NCI-H2029 (cell line): ENCODE measurements at regions not wholly inside any gene's neighbourhood (a gene's known extent, or its start where the extent isn't known, plus 50 kb on each side); places are given as distances from the start of the nearest gene placed in this dataset.

Experiments used
- DNase-seq: peaks from one replicate; lab custom pipeline; 2025; lab: John Stamatoyannopoulos, UW

GRCh38 chr14:82362452-82362851, 828.8 kb upstream of the SEL1L start:
- no peak for DNase-seq

GRCh38 chr14:82365471-82365870, 831.8 kb upstream of the SEL1L start:
- no peak for DNase-seq

- no peak for DNase-seq
These were observed 833.1 kb upstream of the SEL1L start for GRCh38 chr14:82366803-82367202.

- DNase-seq, result no peak
These were observed 845.6 kb upstream of the SEL1L start for GRCh38 chr14:82379291-82379690.

GRCh38 chr14:82385048-82385447, 851.4 kb upstream of the SEL1L start:
- no peak for DNase-seq

- no peak for DNase-seq
These were observed 854.0 kb upstream of the SEL1L start for GRCh38 chr14:82387699-82388098.

- DNase-seq, result no peak
These were observed 854.8 kb upstream of the SEL1L start for GRCh38 chr14:82388488-82388887.

- DNase-seq, result no peak
These were observed 856.9 kb upstream of the SEL1L start for GRCh38 chr14:82390586-82390985.

- no peak for DNase-seq
These were observed 861.3 kb upstream of the SEL1L start for GRCh38 chr14:82394916-82395315.

GRCh38 chr14:82398256-82398655, 864.6 kb upstream of the SEL1L start:
- DNase-seq, result no peak

- no peak for DNase-seq
These were observed 870.3 kb upstream of the SEL1L start for GRCh38 chr14:82403987-82404386.

GRCh38 chr14:82410064-82410463, 876.4 kb upstream of the SEL1L start:
- DNase-seq, result no peak

- no peak for DNase-seq
These were observed 877.6 kb upstream of the SEL1L start for GRCh38 chr14:82411298-82411697.

- DNase-seq, result no peak
These were observed 878.9 kb upstream of the SEL1L start for GRCh38 chr14:82412545-82412944.

GRCh38 chr14:82414853-82415539, 881.3 kb upstream of the SEL1L start:
- no peak for DNase-seq

GRCh38 chr14:82419933-82420332, 886.3 kb upstream of the SEL1L start:
- no peak for DNase-seq

- no peak for DNase-seq
These were observed 887.2 kb upstream of the SEL1L start for GRCh38 chr14:82420871-82421270.

- no peak for DNase-seq
These were observed 887.6 kb upstream of the SEL1L start for GRCh38 chr14:82421286-82421685.

- no peak for DNase-seq
These were observed 888.6 kb upstream of the SEL1L start for GRCh38 chr14:82422230-82422629.

- no peak for DNase-seq
These were observed 891.6 kb upstream of the SEL1L start for GRCh38 chr14:82425261-82425660.

GRCh38 chr14:82431031-82431430, 897.4 kb upstream of the SEL1L start:
- no peak for DNase-seq

- no peak for DNase-seq
These were observed 898.9 kb upstream of the SEL1L start for GRCh38 chr14:82432301-82433105.

- no peak for DNase-seq
These were observed 904.8 kb upstream of the SEL1L start for GRCh38 chr14:82438436-82438835.

GRCh38 chr14:82441270-82441669, 907.6 kb upstream of the SEL1L start:
- no peak for DNase-seq
